ENCODE measurements at regions not wholly inside any gene's neighbourhood (a gene's known extent, or its start where the extent isn't known, plus 50 kb on each side); places are given as distances from the start of the nearest gene placed in this dataset.

DNA sequence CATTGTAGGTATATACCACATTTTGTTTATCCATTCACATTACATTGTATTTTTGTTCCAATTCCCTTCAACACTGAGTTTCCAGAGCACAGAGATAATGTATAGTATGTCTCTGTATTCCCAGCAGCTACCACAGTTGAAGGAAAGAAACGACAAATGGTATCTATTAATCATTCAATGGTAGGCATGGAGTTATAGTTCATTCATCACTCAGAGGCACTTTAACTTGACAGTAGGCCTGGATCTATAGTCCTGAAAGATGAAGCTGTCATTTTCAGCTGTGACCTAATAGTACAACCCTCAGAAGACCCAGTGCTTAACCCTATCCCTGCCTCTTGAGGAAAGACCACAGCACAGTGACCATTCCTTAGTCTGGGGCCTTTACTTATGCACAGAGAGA, 163.0 kb upstream of the TMTC4 start:
- Histone ChIP-seq H3K27me3 (ENCODE audit: control insufficient read depth, extremely low read depth, insufficient read depth, low read length) (no peaks in the 10 kb centered on the region), H3K36me3 (ENCODE audit: control insufficient read depth in 2 of 2, extremely low read depth in 1 of 2, insufficient read depth in 2 of 2, low read length in 2 of 2) (no peaks in the 10 kb centered on the region), H3K9me1 (ENCODE audit: control insufficient read depth, extremely low read depth, insufficient read depth, low read length) (no peaks in the 10 kb centered on the region), H3K4me1 (ENCODE audit: control insufficient read depth, extremely low read depth, insufficient read depth, low read length) (no peaks in the 10 kb centered on the region), H3K4me2 (ENCODE audit: control insufficient read depth, extremely low read depth, insufficient read depth, low read depth, low read length) (no peak overlapping the region), H3K4me3 (ENCODE audit: control insufficient read depth in 2 of 3, extremely low read depth in 1 of 3, insufficient read depth in 2 of 3, low read depth in 1 of 3, low read length in 3 of 3) (no peak overlapping the region), H3K27ac (ENCODE audit: control insufficient read depth, insufficient read depth, low read length) (no peak overlapping the region), H3K79me2 (ENCODE audit: control insufficient read depth, insufficient read depth, low read length) (no peaks in the 10 kb centered on the region), H3K9ac (ENCODE audit: control insufficient read depth, extremely low read depth, insufficient read depth, low read length) (no peak overlapping the region), H3K9me3 (ENCODE audit: control insufficient read depth, low read depth, low read length) (no peaks in the 10 kb centered on the region), H4K20me1 (ENCODE audit: control insufficient read depth, extremely low read depth, insufficient read depth, low read length) (no peaks in the 10 kb centered on the region), H2AFZ (ENCODE audit: control insufficient read depth, low read length) (no peak overlapping the region)
- dilution Hi-C loops (cut with MboI; ENCODE audit: extremely low pct_ligation_motif_present, low sequenced_read_pairs): no loop called here
- no peak for TF ChIP-seq EZH2 (IDR thresholded peaks at IDR 0.05; ENCODE audit: low read length)
- TF ChIP-seq, protein P1, sequence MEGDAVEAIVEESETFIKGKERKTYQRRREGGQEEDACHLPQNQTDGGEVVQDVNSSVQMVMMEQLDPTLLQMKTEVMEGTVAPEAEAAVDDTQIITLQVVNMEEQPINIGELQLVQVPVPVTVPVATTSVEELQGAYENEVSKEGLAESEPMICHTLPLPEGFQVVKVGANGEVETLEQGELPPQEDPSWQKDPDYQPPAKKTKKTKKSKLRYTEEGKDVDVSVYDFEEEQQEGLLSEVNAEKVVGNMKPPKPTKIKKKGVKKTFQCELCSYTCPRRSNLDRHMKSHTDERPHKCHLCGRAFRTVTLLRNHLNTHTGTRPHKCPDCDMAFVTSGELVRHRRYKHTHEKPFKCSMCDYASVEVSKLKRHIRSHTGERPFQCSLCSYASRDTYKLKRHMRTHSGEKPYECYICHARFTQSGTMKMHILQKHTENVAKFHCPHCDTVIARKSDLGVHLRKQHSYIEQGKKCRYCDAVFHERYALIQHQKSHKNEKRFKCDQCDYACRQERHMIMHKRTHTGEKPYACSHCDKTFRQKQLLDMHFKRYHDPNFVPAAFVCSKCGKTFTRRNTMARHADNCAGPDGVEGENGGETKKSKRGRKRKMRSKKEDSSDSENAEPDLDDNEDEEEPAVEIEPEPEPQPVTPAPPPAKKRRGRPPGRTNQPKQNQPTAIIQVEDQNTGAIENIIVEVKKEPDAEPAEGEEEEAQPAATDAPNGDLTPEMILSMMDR (optimal IDR thresholded peaks at IDR 0.05 in 1 of 3, IDR thresholded peaks at IDR 0.05 in 1 of 3, conservative IDR thresholded peaks at IDR 0.05 in 1 of 3; ENCODE audit: extremely low read depth in 1 of 3, insufficient read depth in 2 of 3, low read length in 3 of 3): no peak
- DNase-seq (ENCODE audit: low read depth, low spot score) (no peak), FAIRE-seq (no peak)

DNA sequence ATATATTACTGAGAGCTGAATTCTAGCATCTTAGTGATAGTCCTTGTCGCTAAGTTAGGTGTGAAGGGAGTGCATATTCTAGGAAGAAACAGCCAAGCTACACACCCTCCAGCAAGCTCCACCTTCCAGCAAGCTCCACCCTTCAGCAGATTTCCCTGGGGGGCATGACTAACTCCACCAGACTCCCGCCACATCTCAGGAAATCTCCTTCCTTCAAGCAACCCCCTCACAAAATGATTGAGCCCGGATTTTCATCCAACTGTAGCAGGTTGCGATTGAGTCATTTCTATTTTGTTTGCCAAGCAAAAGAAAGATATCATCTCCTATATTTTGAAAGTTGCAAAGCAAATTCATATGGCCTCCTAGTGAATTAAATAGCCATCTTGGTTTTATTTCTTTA, 162.1 kb upstream of the TMTC4 start:
- Histone ChIP-seq H4K20me1 (ENCODE audit: control insufficient read depth, extremely low read depth, insufficient read depth, low read length) (no peaks in the 10 kb centered on the region), H3K9ac (ENCODE audit: control insufficient read depth, extremely low read depth, insufficient read depth, low read length) (no peak overlapping the region), H3K27me3 (ENCODE audit: control insufficient read depth, extremely low read depth, insufficient read depth, low read length) (no peaks in the 10 kb centered on the region), H3K36me3 (ENCODE audit: control insufficient read depth in 2 of 2, extremely low read depth in 1 of 2, insufficient read depth in 2 of 2, low read length in 2 of 2) (no peaks in the 10 kb centered on the region), H3K9me3 (ENCODE audit: control insufficient read depth, low read depth, low read length) (no peaks in the 10 kb centered on the region), H3K79me2 (ENCODE audit: control insufficient read depth, insufficient read depth, low read length) (no peaks in the 10 kb centered on the region), H2AFZ (ENCODE audit: control insufficient read depth, low read length) (no peak overlapping the region), H3K4me1 (ENCODE audit: control insufficient read depth, extremely low read depth, insufficient read depth, low read length) (no peaks in the 10 kb centered on the region), H3K9me1 (ENCODE audit: control insufficient read depth, extremely low read depth, insufficient read depth, low read length) (no peaks in the 10 kb centered on the region), H3K27ac (ENCODE audit: control insufficient read depth, insufficient read depth, low read length) (no peak overlapping the region), H3K4me3 (ENCODE audit: control insufficient read depth in 2 of 3, extremely low read depth in 1 of 3, insufficient read depth in 2 of 3, low read depth in 1 of 3, low read length in 3 of 3) (no peak overlapping the region), H3K4me2 (ENCODE audit: control insufficient read depth, extremely low read depth, insufficient read depth, low read depth, low read length) (no peak overlapping the region)
- DNase-seq (ENCODE audit: low read depth, low spot score) (no peak), FAIRE-seq (no peak)
- TF ChIP-seq EZH2 (IDR thresholded peaks at IDR 0.05; ENCODE audit: low read length): no peak
- TF ChIP-seq, protein P1 (optimal IDR thresholded peaks at IDR 0.05 in 1 of 3, IDR thresholded peaks at IDR 0.05 in 1 of 3, conservative IDR thresholded peaks at IDR 0.05 in 1 of 3; ENCODE audit: extremely low read depth in 1 of 3, insufficient read depth in 2 of 3, low read length in 3 of 3): no peak
- dilution Hi-C loops (cut with MboI; ENCODE audit: extremely low pct_ligation_motif_present, low sequenced_read_pairs): no loop called here
